Stimulated activated naive CD8-positive, alpha-beta T cell treated with anti-CD3 and anti-CD28 coated beads, Interleukin-15, amount 100 ng/mL, for 72 hours (primary cell): ENCODE measurements at regions not wholly inside any gene's neighbourhood (a gene's known extent, or its start where the extent isn't known, plus 50 kb on each side); places are given as distances from the start of the nearest gene placed in this dataset.
A peak's percentile ranks its signal among the peaks of the same experiment; 100 is the strongest.
"Not testable (repeated sequence)": the region's sequence is repeated elsewhere in the genome, so short reads cannot be mapped to it uniquely, and the experiment has no call there.

Source experiments
- ATAC-seq: fragments of 150-1000 bp; cut with Tn5 transposase; 2 replicates; pipeline ENCODE4 v1.10.0; 2021; ENCODE audit warnings: mild to moderate bottlenecking, moderate library complexity
- DNase-seq, 2 donors: peaks; one replicate each; pipeline ENCODE4 v3.0.0; 2021 to 2022
- H3K27ac Mint-ChIP-seq, 2 donors: one replicate each; pipeline ENCODE4 v1.8.0; 2022; ENCODE audit warnings: mild to moderate bottlenecking in 2 of 2, mixed read lengths in 2 of 2, moderate library complexity in 2 of 2
- H3K27me3 Mint-ChIP-seq: one replicate; pipeline ENCODE4 v1.8.0; 2022; ENCODE audit warnings: mixed read lengths
- H3K4me1 Mint-ChIP-seq: one replicate; pipeline ENCODE4 v1.8.0; 2022; ENCODE audit warnings: mild to moderate bottlenecking, mixed read lengths
- H3K4me3 Mint-ChIP-seq, 2 donors: one replicate each; pipeline ENCODE4 v1.8.0; 2022; ENCODE audit warnings: mild to moderate bottlenecking in 2 of 2, mixed read lengths in 2 of 2, moderate library complexity in 1 of 2
- H3K9me3 Mint-ChIP-seq, 2 donors: one replicate each; pipeline ENCODE4 v1.8.0; 2022; ENCODE audit warnings: mixed read lengths in 2 of 2

DNA sequence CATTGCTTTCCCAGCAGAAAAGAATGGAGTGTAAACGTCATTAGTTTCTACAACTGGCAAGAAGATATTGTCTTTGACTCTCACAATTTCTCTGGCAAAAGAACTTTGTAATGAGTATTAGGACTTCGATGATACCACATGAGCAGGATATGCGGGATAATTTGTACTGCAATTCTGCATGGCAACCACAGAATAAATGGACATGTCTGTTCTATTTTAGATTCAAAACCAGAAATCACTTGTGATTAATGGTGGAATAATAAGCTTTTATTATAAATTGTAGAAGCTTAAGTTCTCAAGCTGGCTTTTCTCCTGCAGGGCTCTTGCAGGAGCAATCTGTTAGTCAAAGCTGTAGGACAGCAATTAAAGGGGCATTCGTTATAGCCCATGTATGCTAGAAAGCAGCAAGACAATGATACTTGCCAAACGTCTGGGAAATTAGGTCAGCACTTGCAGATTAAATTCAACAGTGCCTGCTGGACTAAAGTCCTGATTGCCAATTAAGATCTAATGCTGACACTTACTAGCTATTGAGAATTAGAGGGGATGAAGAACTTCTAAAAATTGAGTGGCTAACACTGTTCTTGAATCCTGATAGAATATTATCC is 177.9 kb downstream of the PTH2R start:
- Mint-ChIP-seq H3K9me3 (no peaks in the 10 kb centered on the region), H3K4me3 (no peak overlapping the region), H3K27me3 (no peaks in the 10 kb centered on the region), H3K4me1 (no peaks in the 10 kb centered on the region), H3K27ac (no peak overlapping the region)
- DNase-seq (no peak), ATAC-seq (no peak)

DNA sequence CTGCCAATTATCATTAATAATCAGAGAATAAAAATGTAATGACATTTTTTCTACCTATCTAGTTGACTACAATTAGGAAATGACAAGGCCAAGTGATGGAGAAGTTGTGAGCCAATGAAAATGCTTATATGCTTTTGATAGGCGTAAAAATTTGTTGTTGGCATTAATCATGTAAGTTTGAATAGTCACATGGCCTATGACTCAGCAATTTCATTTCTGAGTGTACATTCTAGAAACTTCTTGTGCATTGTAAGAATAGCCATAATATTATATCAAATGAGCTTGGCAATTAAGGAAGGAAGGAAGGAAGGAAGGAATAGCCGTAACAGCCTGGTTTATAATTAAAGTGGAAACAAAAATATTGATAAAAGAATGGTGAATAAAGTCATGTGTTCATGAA is 179.9 kb downstream of the PTH2R start:
- no peak for ATAC-seq
- H3K9me3 Mint-ChIP-seq = no peaks in the 10 kb centered on the region

GRCh38 chr2:208594642-208595385 is 188.2 kb downstream of the PTH2R start:
- H3K9me3 Mint-ChIP-seq = peaks cover 0 to 7% of the 10 kb centered on the region in 2 donors
- no peaks in the 10 kb centered on the region for H3K4me1 Mint-ChIP-seq
- no peak for DNase-seq
- H3K27me3 Mint-ChIP-seq = no peaks in the 10 kb centered on the region
- ATAC-seq = no peak
- H3K27ac Mint-ChIP-seq = peak overlapping the region in 1 of 2 donors; percentile 14
- no peak overlapping the region for H3K4me3 Mint-ChIP-seq

More for the DNA sequence above, 179.9 kb downstream of the PTH2R start:
- no peak for DNase-seq
- Mint-ChIP-seq H3K27me3 (no peaks in the 10 kb centered on the region), H3K27ac (no peak overlapping the region), H3K4me3 (no peak overlapping the region), H3K4me1 (no peaks in the 10 kb centered on the region)

DNA sequence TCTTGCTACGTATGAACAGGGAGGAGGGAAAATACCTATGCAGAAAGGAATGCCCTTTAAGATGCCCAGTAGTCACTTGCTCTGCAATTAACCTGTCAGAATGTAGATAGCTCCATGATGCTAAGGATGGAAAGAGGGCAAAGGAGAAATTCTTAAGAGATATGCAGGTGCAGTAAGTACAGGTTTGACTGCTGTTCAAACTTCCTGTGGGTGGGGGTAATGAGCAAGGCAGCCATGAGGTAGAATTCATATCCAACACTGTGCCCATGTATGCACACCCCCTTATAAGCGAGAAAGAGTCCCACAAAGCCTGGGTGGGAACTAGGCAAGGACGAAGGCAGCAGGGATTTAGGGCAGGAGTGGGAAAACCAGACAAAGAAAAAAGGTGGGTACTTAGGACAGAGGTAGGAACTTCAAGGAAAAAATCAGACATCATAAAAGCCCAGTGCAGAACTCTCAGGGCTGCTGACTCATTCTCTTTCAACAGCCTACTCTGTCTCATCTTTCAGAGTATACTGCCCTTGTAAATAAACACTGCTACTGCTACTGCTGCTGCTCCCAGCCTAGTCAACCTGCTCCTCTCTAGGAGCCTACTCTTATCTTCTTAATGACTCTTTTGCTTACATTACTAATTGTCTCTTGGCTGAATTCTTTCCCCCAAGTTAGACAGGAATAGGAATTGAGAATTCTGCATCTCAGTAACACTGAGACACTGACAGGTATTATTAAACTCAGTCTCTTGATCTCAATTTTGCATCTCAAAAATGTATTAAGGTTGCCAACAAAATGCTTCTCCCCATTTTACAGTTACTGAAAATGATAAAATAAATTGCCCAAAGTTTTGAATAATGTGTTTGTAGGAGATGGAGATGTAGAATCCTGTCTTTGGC is 189.0 kb downstream of the PTH2R start:
- ATAC-seq = no peak
- no peak overlapping the region for H3K4me3 Mint-ChIP-seq
- H3K27me3 Mint-ChIP-seq = no peaks in the 10 kb centered on the region
- peaks cover 0 to 7% of the 10 kb centered on the region in 2 donors for H3K9me3 Mint-ChIP-seq
- no peaks in the 10 kb centered on the region for H3K4me1 Mint-ChIP-seq
- H3K27ac Mint-ChIP-seq = no peak overlapping the region
- DNase-seq = no peak

DNA sequence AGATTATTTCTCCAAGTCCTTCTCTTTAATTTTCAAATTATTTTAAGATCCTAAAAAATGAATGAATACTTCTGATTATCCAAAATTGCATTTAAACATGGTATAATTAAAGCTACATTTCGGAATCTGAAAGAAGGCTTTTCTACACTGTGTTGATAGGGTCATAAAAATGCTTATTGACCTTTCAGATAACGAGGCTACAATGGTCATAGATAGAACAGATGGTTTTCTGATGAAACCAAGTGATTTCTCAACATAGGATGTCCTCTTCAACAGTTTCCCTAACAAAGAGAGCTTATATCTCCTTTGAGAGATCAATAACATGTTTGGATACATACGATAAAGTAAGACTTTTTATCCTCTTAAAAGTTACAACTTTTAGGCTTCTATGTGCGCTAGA is 201.1 kb downstream of the PTH2R start:
- Mint-ChIP-seq H3K4me3 (no peak overlapping the region), H3K9me3 (peaks cover 11 to 15% of the 10 kb centered on the region in 2 donors), H3K4me1 (no peaks in the 10 kb centered on the region), H3K27me3 (no peaks in the 10 kb centered on the region), H3K27ac (no peak overlapping the region)
- ATAC-seq (no peak), DNase-seq (no peak)

DNA sequence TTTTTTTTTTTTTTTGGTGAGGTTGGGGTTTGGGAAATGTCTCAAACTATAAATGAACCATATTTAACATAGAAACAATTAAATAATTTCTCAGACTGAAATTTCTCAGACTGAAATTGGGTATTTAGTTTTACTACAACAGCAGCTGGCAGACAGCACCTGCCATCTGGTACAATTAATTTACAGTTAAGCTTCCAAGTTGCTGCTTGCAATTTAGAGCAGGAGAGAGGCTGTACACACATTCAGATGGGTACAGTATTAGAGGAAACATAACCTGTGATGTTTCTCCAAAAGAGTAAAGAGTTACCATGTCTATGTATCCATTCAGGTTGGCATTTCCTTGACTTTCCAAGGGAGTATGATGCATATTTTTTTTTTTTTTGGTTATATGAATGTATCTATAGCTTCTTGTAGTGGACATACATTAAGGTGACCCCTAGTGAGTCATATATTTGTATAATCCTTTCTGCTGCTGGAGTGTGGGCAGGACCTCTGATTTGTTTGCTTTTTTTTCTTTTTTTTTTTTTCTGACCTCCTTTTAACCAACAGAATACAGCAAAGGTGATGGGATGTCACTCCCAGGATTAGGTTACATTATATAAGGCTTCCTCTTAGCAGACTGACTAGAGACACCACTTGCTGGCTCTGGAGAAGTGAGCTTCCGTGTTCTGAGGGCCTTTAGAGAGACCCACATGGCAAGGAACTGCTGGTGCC is 201.7 kb downstream of the PTH2R start:
- peaks cover 10 to 15% of the 10 kb centered on the region in 2 donors for H3K9me3 Mint-ChIP-seq
- ATAC-seq = no peak
- H3K27me3 Mint-ChIP-seq = no peaks in the 10 kb centered on the region
- H3K4me3 Mint-ChIP-seq = no peak overlapping the region
- DNase-seq = no peak
- no peak overlapping the region for H3K27ac Mint-ChIP-seq
- no peaks in the 10 kb centered on the region for H3K4me1 Mint-ChIP-seq

- ATAC-seq (no peak), DNase-seq (no peak)
- Mint-ChIP-seq H3K9me3 (peaks cover 8 to 15% of the 10 kb centered on the region in 2 donors), H3K27ac (no peak overlapping the region), H3K4me3 (no peak overlapping the region), H3K4me1 (no peaks in the 10 kb centered on the region), H3K27me3 (no peaks in the 10 kb centered on the region)
These were observed 202.7 kb downstream of the PTH2R start for GRCh38 chr2:208609166-208609804.

GRCh38 chr2:208615675-208616074 is 209.1 kb downstream of the PTH2R start:
- not testable (repeated sequence) for H3K27ac Mint-ChIP-seq, DNase-seq, H3K4me3 Mint-ChIP-seq, H3K27me3 Mint-ChIP-seq, H3K4me1 Mint-ChIP-seq, ATAC-seq
- peaks cover 8 to 11% of the 10 kb centered on the region in 2 donors for H3K9me3 Mint-ChIP-seq

- Mint-ChIP-seq H3K9me3 (no peaks in the 10 kb centered on the region), H3K27ac (no peak overlapping the region), H3K4me3 (no peak overlapping the region), H3K27me3 (no peaks in the 10 kb centered on the region), H3K4me1 (no peaks in the 10 kb centered on the region)
- DNase-seq (no peak), ATAC-seq (no peak)
These were observed 211.6 kb downstream of the PTH2R start for GRCh38 chr2:208618220-208618619.

DNA sequence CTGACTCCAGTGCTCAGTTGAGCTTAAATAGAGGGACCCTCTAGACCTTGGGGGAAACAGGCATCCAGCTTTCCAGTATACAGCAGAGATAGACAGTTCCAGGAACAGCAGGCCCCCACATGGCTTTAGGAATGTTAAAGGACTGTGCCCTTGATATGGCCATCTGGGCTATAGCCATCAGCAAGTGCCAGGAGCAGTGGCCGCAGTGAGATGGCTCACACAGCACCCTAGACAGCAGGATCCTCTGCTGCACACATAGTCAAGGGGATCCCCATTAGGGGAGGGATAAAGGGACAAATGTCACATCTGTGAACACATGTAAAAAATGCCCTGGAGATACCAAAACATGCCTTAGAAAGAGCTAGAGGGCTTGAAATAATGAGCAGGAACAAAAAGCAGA is 213.4 kb downstream of the PTH2R start:
- H3K27me3 Mint-ChIP-seq = no peaks in the 10 kb centered on the region
- H3K4me3 Mint-ChIP-seq = no peak overlapping the region
- no peak overlapping the region for H3K27ac Mint-ChIP-seq
- DNase-seq (no peak), ATAC-seq (peak; percentile 23)
- H3K9me3 Mint-ChIP-seq = no peaks in the 10 kb centered on the region
- H3K4me1 Mint-ChIP-seq = no peaks in the 10 kb centered on the region

- DNase-seq (no peak), ATAC-seq (no peak)
- no peaks in the 10 kb centered on the region for H3K4me1 Mint-ChIP-seq
- no peak overlapping the region for H3K27ac Mint-ChIP-seq
- no peaks in the 10 kb centered on the region for H3K27me3 Mint-ChIP-seq
- no peaks in the 10 kb centered on the region for H3K9me3 Mint-ChIP-seq
- H3K4me3 Mint-ChIP-seq = no peak overlapping the region
These were observed 213.9 kb downstream of the PTH2R start for GRCh38 chr2:208620487-208620978.

DNA sequence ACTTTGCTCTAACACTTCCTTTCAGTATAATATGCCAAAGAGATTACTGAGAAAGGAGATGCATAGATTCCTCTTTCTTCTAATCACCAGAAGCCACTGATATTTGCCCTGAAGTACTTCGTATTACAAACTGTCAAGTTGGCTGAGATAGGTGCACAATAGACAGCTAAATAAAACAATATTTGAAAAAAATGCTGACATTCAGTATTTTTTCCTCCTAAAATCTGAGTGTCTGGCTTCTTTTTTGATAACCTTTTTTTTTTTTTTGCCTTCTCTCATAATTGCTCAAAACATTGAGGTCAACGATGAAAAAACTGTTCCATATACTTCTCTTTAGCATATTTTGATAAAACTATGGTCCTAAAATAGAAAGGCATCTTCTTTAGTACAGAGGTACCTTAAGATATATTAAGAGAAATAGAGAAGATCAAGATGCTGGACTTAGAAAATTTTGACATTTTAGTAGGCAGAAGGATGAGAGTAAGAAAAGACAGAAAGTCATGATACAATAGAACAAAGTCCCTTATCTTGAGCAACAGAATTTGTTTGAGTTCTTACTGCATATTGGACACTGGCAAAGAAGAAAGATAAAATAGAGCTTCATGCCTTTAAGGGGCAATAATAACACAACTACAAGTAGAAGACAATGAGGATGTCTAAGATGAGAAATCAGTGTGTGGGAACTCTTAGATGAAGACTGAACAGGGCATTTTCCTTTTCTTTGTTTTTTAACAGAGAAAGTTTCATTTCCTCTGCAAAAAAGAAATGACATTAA is 220.7 kb downstream of the PTH2R start:
- DNase-seq (no peak), ATAC-seq (no peak)
- Mint-ChIP-seq H3K4me3 (no peak overlapping the region), H3K4me1 (no peaks in the 10 kb centered on the region), H3K27ac (no peak overlapping the region), H3K27me3 (no peaks in the 10 kb centered on the region), H3K9me3 (no peaks in the 10 kb centered on the region)

DNA sequence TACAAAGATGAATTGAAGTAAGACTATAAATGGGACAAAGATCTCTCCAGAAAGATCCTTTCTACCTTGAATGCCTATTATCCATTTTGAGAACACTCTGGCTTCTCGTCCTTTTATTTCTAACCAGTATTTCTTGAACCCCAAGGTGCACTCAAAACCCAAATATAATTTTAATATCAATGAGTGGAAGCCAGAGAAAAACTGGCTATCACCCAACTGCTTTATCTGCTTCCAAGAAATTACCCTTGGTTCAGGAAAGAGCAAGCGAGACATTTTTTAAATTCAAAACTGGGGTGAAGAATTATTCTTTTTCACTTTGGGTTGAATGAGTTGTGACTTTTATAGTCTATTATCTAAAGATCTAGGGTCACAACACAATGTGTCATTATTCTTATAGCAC is 221.3 kb downstream of the PTH2R start:
- no peaks in the 10 kb centered on the region for H3K9me3 Mint-ChIP-seq
- no peak overlapping the region for H3K4me3 Mint-ChIP-seq
- no peaks in the 10 kb centered on the region for H3K27me3 Mint-ChIP-seq
- no peak for ATAC-seq
- H3K4me1 Mint-ChIP-seq = no peaks in the 10 kb centered on the region
- no peak overlapping the region for H3K27ac Mint-ChIP-seq
- DNase-seq = no peak

DNA sequence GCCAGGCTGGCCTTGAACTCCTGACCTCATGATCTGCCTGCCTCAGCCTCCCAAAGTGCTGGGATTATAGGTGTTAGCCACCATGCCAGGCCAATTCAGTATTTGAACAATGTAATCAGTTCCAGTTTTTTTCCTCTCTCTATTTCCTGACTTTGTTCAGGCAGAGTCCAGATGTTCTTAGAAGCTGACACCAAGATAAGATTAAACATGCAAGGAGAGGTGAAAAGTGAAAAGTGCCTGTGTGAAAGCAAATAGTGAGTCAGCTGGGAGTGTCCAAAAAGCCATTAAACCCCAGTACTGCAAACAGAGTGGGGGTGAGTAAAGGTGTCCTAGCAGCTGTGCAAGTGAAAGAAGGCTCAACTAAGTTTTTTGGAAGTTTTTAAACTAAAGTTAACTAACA is 231.5 kb downstream of the PTH2R start:
- Mint-ChIP-seq H3K27me3 (no peaks in the 10 kb centered on the region), H3K4me3 (no peak overlapping the region), H3K4me1 (no peaks in the 10 kb centered on the region), H3K27ac (no peak overlapping the region), H3K9me3 (peaks cover 0 to 3% of the 10 kb centered on the region in 2 donors)
- DNase-seq (no peak), ATAC-seq (no peak)
